HEK293 (cell line): ENCODE measurements at regions not wholly inside any gene's neighbourhood (a gene's known extent, or its start where the extent isn't known, plus 50 kb on each side); places are given as distances from the start of the nearest gene placed in this dataset.

ENCODE experiments used
- CTCF ChIA-PET: fragments of 350-600 bp; formaldehyde crosslinking; extraction: SDS; loops from one replicate; lab custom pipeline; 2021; ENCODE audit warnings: antibody characterized with exemption; lab: Yijun Ruan, JAX
- POLR2A ChIA-PET: fragments of 300-600 bp; formaldehyde crosslinking; extraction: SDS; loops from one replicate; lab custom pipeline; 2020; ENCODE audit warnings: antibody characterized with exemption, inconsistent platforms; lab: Yijun Ruan, JAX
- H3K27ac ChIP-seq: fragments of 200-500 bp; sonication (Bioruptor generic); 2 replicates; pipeline ENCODE4 v1.5.1; 2014; ENCODE audit warnings: low read depth, low read length, control low read depth, inconsistent platforms; ENCODE audit errors: extremely low read depth
- H3K36me3 ChIP-seq, 2 experiments: fragments of 200-500 bp in 1 of 2; sonication (Bioruptor generic) in 1 of 2; 1 replicate in 1 of 2; 2 replicates in 1 of 2; pipeline ENCODE4 v1.5.1; 2014 to 2017; ENCODE audit warnings: inconsistent platforms in 2 of 2, low read length in 2 of 2; ENCODE audit not compliant: control insufficient read depth in 2 of 2, insufficient read depth in 1 of 2
- H3K4me1 ChIP-seq: fragments of 200-500 bp; sonication (Bioruptor generic); 2 replicates; pipeline ENCODE4 v1.5.1; 2014; ENCODE audit warnings: mild to moderate bottlenecking, low read length, inconsistent platforms; ENCODE audit not compliant: control insufficient read depth, insufficient read depth
- H3K4me3 ChIP-seq: 2 replicates; pipeline ENCODE4 v1.5.1; 2011; ENCODE audit warnings: low read depth, mild to moderate bottlenecking, control low read depth, low read length, moderate library complexity
- H3K9me3 ChIP-seq: fragments of 200-500 bp; sonication (Bioruptor generic); 2 replicates; pipeline ENCODE4 v1.5.1; 2014; ENCODE audit warnings: low read depth, low read length, inconsistent platforms; ENCODE audit not compliant: control insufficient read depth, insufficient read depth
- FEZF1 ChIP-seq: fragments of 450-650 bp; formaldehyde crosslinking; IDR thresholded peaks from 2 replicates; pipeline ENCODE4 v1.5.1; 2016; ENCODE audit warnings: missing biosample characterization, missing genetic modification characterization
- KLF8 ChIP-seq: fragments of 450-650 bp; formaldehyde crosslinking; IDR thresholded peaks from 2 replicates; pipeline ENCODE4 v1.5.1; 2016; ENCODE audit warnings: missing biosample characterization, missing genetic modification characterization
- OSR2 ChIP-seq: fragments of 450-650 bp; formaldehyde crosslinking; IDR thresholded peaks from 2 replicates; pipeline ENCODE4 v1.5.1; 2016; ENCODE audit warnings: missing biosample characterization, missing genetic modification characterization
- SCRT1 ChIP-seq: fragments of 450-650 bp; formaldehyde crosslinking; IDR thresholded peaks from 2 replicates; pipeline ENCODE4 v1.5.1; 2016; ENCODE audit warnings: missing biosample characterization, missing genetic modification characterization, borderline replicate concordance
- ZBTB1 ChIP-seq: fragments of 450-650 bp; formaldehyde crosslinking; IDR thresholded peaks from 2 replicates; pipeline ENCODE4 v1.5.1; 2016; ENCODE audit warnings: missing biosample characterization, missing genetic modification characterization
- ZFP3 ChIP-seq: fragments of 450-650 bp; formaldehyde crosslinking; IDR thresholded peaks from 2 replicates; pipeline ENCODE4 v1.5.1; 2016; ENCODE audit warnings: low read depth, missing biosample characterization, missing genetic modification characterization
- ZIC2 ChIP-seq: fragments of 450-650 bp; formaldehyde crosslinking; IDR thresholded peaks from 2 replicates; pipeline ENCODE4 v1.5.1; 2016; ENCODE audit warnings: missing biosample characterization, missing genetic modification characterization
- ZNF10 ChIP-seq: fragments of 450-650 bp; formaldehyde crosslinking; IDR thresholded peaks from 2 replicates; pipeline ENCODE4 v1.5.1; 2017; ENCODE audit warnings: missing biosample characterization, missing genetic modification characterization
- ZNF2 ChIP-seq: fragments of 450-650 bp; formaldehyde crosslinking; IDR thresholded peaks from 2 replicates; pipeline ENCODE4 v1.5.1; 2016; ENCODE audit warnings: missing biosample characterization, missing genetic modification characterization
- ZNF266 ChIP-seq: fragments of 450-650 bp; formaldehyde crosslinking; IDR thresholded peaks from 2 replicates; pipeline ENCODE4 v1.5.1; 2016; ENCODE audit warnings: missing biosample characterization, missing genetic modification characterization, low read depth
- ZNF544 ChIP-seq: fragments of 450-650 bp; formaldehyde crosslinking; IDR thresholded peaks from 2 replicates; pipeline ENCODE4 v1.5.0; 2017; ENCODE audit warnings: missing biosample characterization, missing genetic modification characterization
- ZNF548 ChIP-seq: fragments of 450-650 bp; formaldehyde crosslinking; IDR thresholded peaks from 2 replicates; pipeline ENCODE4 v1.5.1; 2016; ENCODE audit warnings: missing biosample characterization, missing genetic modification characterization
- ZNF629 ChIP-seq: fragments of 450-650 bp; formaldehyde crosslinking; IDR thresholded peaks from 2 replicates; pipeline ENCODE4 v1.5.1; 2017; ENCODE audit warnings: missing biosample characterization, missing genetic modification characterization
- ZNF670 ChIP-seq: fragments of 450-650 bp; formaldehyde crosslinking; IDR thresholded peaks from 2 replicates; pipeline ENCODE4 v1.5.1; 2016; ENCODE audit warnings: missing biosample characterization, missing genetic modification characterization, low read depth
- ZNF791 ChIP-seq: fragments of 450-650 bp; formaldehyde crosslinking; IDR thresholded peaks from 2 replicates; pipeline ENCODE4 v1.5.1; 2016; ENCODE audit warnings: missing biosample characterization, missing genetic modification characterization
- ZSCAN23 ChIP-seq: fragments of 450-650 bp; formaldehyde crosslinking; IDR thresholded peaks from 2 replicates; pipeline ENCODE4 v1.5.1; 2016; ENCODE audit warnings: missing biosample characterization, missing genetic modification characterization
- ZXDB ChIP-seq: fragments of 450-650 bp; formaldehyde crosslinking; IDR thresholded peaks from 2 replicates; pipeline ENCODE4 v1.5.1; 2016; ENCODE audit warnings: missing biosample characterization, missing genetic modification characterization
- TF ChIP-seq, protein P1 (sequence below): fragments of 450-650 bp; formaldehyde crosslinking; IDR thresholded peaks from 2 replicates; pipeline ENCODE4 v1.5.1; 2016; ENCODE audit warnings: missing biosample characterization, missing genetic modification characterization
- TF ChIP-seq, protein P2 (sequence below): fragments of 450-650 bp; IDR thresholded peaks from 2 replicates; pipeline ENCODE4 v1.5.1; 2018; ENCODE audit warnings: missing biosample characterization, missing genetic modification characterization
- TF ChIP-seq, protein P3 (sequence below): fragments of 450-650 bp; formaldehyde crosslinking; IDR thresholded peaks from 2 replicates; pipeline ENCODE4 v1.5.1; 2016; ENCODE audit warnings: missing biosample characterization, missing genetic modification characterization
- TF ChIP-seq, protein P4 (sequence below): fragments of 450-650 bp; formaldehyde crosslinking; IDR thresholded peaks from 2 replicates; pipeline ENCODE4 v1.5.1; 2017; ENCODE audit warnings: missing biosample characterization, missing genetic modification characterization
- TF ChIP-seq, protein P5 (sequence below): fragments of 450-650 bp; formaldehyde crosslinking; IDR thresholded peaks from 2 replicates; pipeline ENCODE4 v1.5.1; 2016; ENCODE audit warnings: missing biosample characterization, missing genetic modification characterization
- TF ChIP-seq, protein P6 (sequence below): fragments of 450-650 bp; formaldehyde crosslinking; IDR thresholded peaks from 2 replicates; pipeline ENCODE4 v1.5.1; 2016; ENCODE audit warnings: missing biosample characterization, missing genetic modification characterization

DNA sequence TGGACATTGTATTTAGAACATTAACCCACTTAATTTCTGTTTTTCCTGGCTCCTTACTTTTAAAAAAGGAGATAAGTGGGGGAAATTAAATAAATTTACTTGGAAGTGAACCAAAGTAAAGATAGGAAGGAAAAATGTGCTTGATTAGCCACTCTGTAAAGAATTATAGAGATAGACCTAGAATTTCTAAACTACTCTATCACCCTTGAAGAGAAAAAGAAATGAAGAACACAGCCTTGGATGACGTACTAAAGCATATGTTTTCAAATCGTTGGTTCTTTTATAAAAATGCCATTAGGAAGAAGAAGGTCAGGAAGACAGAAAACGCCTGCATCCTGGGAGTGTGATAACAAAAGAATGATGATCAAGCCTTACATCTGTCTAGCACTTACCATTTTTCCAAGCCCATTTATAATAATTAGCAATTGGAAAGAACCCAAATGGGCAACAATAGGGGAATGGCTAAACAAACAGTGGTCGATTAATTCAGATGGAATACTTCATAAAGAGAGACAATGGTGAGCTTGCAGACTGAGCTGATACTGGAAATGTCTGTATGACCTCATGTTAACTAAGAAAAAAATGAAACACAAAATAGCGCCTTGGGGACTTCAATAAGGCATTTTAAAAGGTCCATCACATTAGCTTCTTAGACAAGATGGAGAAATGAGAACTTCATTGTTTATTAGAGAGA, 81.0 kb upstream of the LRRC55 start:
- H3K36me3 ChIP-seq: no peaks in the 10 kb centered on the region
- CTCF ChIA-PET: interaction anchor here (0.6 to 0.8 kb wide), 2 partner anchors 139 to 148 kb away, joined by 3 to 4 read pairs; no protein-coding TSS in a partner anchor
- no peaks in the 10 kb centered on the region for H3K9me3 ChIP-seq

DNA sequence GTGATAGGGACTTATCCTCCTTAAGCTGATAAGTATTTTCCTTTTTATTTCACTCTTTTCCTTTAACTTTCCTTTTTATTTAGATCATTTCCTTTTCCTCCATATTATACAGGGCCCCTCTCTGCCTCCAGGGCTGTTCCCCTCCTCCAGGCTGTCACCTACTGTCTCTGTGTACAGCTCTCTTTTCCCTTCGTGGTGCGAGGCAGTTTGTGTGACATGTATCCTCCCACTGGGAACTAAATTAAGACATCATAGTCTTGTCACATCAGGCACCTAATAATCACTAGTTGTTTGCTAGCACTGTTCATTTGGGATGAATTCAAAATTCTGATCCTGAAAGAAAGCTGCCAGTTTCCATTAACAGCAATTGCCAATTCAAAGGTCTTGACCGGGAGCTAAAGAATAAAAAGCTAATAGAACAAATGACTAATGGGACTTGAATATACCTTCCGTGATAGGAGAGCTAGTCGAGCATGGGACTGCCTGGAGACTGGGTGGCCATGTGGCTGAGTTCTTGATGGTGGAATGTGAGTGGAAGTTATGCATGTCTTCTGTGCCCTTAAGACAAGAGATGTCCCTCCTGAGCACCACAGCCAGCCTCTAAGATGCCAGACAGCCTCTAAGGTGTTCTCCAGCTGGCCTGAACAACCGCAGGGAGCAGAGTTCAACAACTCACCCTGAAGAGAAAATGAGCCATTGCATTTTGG, 77.7 kb upstream of the LRRC55 start:
- H3K9me3 ChIP-seq: no peaks in the 10 kb centered on the region
- no peaks in the 10 kb centered on the region for H3K4me1 ChIP-seq
- no peak overlapping the region for H3K27ac ChIP-seq
- ChIA-PET CTCF (interaction anchor here (1.3 to 1.8 kb wide), 2 partner anchors 27 to 146 kb away, joined by 3 to 9 read pairs; no protein-coding TSS in a partner anchor), POLR2A (no interaction called here)
- no peak overlapping the region for H3K4me3 ChIP-seq
- H3K36me3 ChIP-seq: no peaks in the 10 kb centered on the region
- TF ChIP-seq, protein P1, sequence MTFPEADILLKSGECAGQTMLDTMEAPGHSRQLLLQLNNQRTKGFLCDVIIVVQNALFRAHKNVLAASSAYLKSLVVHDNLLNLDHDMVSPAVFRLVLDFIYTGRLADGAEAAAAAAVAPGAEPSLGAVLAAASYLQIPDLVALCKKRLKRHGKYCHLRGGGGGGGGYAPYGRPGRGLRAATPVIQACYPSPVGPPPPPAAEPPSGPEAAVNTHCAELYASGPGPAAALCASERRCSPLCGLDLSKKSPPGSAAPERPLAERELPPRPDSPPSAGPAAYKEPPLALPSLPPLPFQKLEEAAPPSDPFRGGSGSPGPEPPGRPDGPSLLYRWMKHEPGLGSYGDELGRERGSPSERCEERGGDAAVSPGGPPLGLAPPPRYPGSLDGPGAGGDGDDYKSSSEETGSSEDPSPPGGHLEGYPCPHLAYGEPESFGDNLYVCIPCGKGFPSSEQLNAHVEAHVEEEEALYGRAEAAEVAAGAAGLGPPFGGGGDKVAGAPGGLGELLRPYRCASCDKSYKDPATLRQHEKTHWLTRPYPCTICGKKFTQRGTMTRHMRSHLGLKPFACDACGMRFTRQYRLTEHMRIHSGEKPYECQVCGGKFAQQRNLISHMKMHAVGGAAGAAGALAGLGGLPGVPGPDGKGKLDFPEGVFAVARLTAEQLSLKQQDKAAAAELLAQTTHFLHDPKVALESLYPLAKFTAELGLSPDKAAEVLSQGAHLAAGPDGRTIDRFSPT (tag by site-specific recombination): no peak
- TF ChIP-seq, protein P2, sequence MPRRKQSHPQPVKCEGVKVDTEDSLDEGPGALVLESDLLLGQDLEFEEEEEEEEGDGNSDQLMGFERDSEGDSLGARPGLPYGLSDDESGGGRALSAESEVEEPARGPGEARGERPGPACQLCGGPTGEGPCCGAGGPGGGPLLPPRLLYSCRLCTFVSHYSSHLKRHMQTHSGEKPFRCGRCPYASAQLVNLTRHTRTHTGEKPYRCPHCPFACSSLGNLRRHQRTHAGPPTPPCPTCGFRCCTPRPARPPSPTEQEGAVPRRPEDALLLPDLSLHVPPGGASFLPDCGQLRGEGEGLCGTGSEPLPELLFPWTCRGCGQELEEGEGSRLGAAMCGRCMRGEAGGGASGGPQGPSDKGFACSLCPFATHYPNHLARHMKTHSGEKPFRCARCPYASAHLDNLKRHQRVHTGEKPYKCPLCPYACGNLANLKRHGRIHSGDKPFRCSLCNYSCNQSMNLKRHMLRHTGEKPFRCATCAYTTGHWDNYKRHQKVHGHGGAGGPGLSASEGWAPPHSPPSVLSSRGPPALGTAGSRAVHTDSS (tag by site-specific recombination): no peak
- TF ChIP-seq ZNF670 (tag by site-specific recombination) (no peak), ZNF629 (tag by site-specific recombination) (no peak), ZNF2 (tag by site-specific recombination) (no peak), ZNF548 (tag by site-specific recombination) (no peak)
- TF ChIP-seq, protein P3, sequence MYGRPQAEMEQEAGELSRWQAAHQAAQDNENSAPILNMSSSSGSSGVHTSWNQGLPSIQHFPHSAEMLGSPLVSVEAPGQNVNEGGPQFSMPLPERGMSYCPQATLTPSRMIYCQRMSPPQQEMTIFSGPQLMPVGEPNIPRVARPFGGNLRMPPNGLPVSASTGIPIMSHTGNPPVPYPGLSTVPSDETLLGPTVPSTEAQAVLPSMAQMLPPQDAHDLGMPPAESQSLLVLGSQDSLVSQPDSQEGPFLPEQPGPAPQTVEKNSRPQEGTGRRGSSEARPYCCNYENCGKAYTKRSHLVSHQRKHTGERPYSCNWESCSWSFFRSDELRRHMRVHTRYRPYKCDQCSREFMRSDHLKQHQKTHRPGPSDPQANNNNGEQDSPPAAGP (tag by site-specific recombination): no peak
- TF ChIP-seq, protein P4, sequence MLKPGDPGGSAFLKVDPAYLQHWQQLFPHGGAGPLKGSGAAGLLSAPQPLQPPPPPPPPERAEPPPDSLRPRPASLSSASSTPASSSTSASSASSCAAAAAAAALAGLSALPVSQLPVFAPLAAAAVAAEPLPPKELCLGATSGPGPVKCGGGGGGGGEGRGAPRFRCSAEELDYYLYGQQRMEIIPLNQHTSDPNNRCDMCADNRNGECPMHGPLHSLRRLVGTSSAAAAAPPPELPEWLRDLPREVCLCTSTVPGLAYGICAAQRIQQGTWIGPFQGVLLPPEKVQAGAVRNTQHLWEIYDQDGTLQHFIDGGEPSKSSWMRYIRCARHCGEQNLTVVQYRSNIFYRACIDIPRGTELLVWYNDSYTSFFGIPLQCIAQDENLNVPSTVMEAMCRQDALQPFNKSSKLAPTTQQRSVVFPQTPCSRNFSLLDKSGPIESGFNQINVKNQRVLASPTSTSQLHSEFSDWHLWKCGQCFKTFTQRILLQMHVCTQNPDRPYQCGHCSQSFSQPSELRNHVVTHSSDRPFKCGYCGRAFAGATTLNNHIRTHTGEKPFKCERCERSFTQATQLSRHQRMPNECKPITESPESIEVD (tag by site-specific recombination): no peak

More for the DNA sequence above, 81.0 kb upstream of the LRRC55 start:
- POLR2A ChIA-PET: no interaction called here
- H3K4me3 ChIP-seq: no peak overlapping the region
- no peak for TF ChIP-seq ZSCAN23
- TF ChIP-seq SCRT1 (tag by site-specific recombination): no peak
- no peak for TF ChIP-seq ZNF791 (tag by site-specific recombination)
- TF ChIP-seq, protein P5, sequence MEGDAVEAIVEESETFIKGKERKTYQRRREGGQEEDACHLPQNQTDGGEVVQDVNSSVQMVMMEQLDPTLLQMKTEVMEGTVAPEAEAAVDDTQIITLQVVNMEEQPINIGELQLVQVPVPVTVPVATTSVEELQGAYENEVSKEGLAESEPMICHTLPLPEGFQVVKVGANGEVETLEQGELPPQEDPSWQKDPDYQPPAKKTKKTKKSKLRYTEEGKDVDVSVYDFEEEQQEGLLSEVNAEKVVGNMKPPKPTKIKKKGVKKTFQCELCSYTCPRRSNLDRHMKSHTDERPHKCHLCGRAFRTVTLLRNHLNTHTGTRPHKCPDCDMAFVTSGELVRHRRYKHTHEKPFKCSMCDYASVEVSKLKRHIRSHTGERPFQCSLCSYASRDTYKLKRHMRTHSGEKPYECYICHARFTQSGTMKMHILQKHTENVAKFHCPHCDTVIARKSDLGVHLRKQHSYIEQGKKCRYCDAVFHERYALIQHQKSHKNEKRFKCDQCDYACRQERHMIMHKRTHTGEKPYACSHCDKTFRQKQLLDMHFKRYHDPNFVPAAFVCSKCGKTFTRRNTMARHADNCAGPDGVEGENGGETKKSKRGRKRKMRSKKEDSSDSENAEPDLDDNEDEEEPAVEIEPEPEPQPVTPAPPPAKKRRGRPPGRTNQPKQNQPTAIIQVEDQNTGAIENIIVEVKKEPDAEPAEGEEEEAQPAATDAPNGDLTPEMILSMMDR (tag by site-specific recombination): no peak
- TF ChIP-seq ZNF10 (tag by site-specific recombination): no peak
- no peak for TF ChIP-seq ZIC2
- TF ChIP-seq OSR2 (tag by site-specific recombination): no peak
- no peak for TF ChIP-seq ZXDB (tag by site-specific recombination)
- TF ChIP-seq, protein P1 (tag by site-specific recombination): no peak
- no peak for TF ChIP-seq KLF8 (tag by site-specific recombination)
- no peak for TF ChIP-seq ZNF266 (tag by site-specific recombination)
- TF ChIP-seq ZBTB1: no peak
- no peak for TF ChIP-seq FEZF1
- TF ChIP-seq ZFP3 (tag by site-specific recombination): no peak
- TF ChIP-seq, protein P6, sequence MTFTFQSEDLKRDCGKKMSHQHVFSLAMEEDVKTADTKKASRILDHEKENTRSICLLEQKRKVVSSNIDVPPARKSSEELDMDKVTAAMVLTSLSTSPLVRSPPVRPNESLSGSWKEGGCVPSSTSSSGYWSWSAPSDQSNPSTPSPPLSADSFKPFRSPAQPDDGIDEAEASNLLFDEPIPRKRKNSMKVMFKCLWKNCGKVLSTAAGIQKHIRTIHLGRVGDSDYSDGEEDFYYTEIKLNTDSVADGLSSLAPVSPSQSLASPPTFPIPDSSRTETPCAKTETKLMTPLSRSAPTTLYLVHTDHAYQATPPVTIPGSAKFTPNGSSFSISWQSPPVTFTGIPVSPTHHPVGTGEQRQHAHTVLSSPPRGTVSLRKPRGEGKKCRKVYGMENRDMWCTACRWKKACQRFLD (tag by site-specific recombination): no peak
- TF ChIP-seq ZNF544 (tag by site-specific recombination): no peak
- no peak for TF ChIP-seq ZNF629 (tag by site-specific recombination)
- H3K4me1 ChIP-seq: no peaks in the 10 kb centered on the region
- H3K27ac ChIP-seq: no peak overlapping the region
